OCI-LY1 (cell line): ENCODE measurements at regions not wholly inside any gene's neighbourhood (a gene's known extent, or its start where the extent isn't known, plus 50 kb on each side); places are given as distances from the start of the nearest gene placed in this dataset.

Experiments used
- H2AFZ ChIP-seq: fragments of 200-600 bp; sonication (generic), shearing (Covaris generic); 2 replicates; pipeline ENCODE4 v1.6.0; 2014; ENCODE audit warnings: antibody characterized with exemption, mild to moderate bottlenecking, low read length
- H3F3A ChIP-seq: fragments of 200-600 bp; sonication (generic), shearing (Covaris generic); 2 replicates; pipeline ENCODE4 v1.6.0; 2014; ENCODE audit warnings: mild to moderate bottlenecking, antibody characterized with exemption, low read length, moderate library complexity; ENCODE audit not compliant: insufficient read depth
- H3K27ac ChIP-seq: fragments of 200-600 bp; sonication (generic); 2 replicates; pipeline ENCODE4 v1.5.1; 2014; ENCODE audit warnings: low read length, mixed run types, mild to moderate bottlenecking, low read depth; ENCODE audit not compliant: poor library complexity, severe bottlenecking
- H3K27me3 ChIP-seq: fragments of 200-600 bp; sonication (generic); 2 replicates; pipeline ENCODE4 v1.6.0; 2014; ENCODE audit warnings: antibody characterized with exemption, mild to moderate bottlenecking, low read length, moderate library complexity; ENCODE audit not compliant: insufficient read depth
- H3K36me3 ChIP-seq: fragments of 200-600 bp; sonication (generic); 2 replicates; pipeline ENCODE4 v1.6.1; 2014; ENCODE audit warnings: mild to moderate bottlenecking, antibody characterized with exemption, low read length, moderate library complexity, mixed read lengths; ENCODE audit not compliant: insufficient read depth
- H3K4me1 ChIP-seq: fragments of 200-600 bp; sonication (generic); 2 replicates; pipeline ENCODE4 v1.5.1; 2014; ENCODE audit warnings: mild to moderate bottlenecking, low read length, moderate library complexity; ENCODE audit not compliant: insufficient read depth, severe bottlenecking
- H3K4me2 ChIP-seq: fragments of 200-600 bp; sonication (generic), shearing (Covaris generic); 2 replicates; pipeline ENCODE4 v1.6.1; 2014; ENCODE audit warnings: low read length
- H3K4me3 ChIP-seq: fragments of 200-600 bp; sonication (generic); 2 replicates; pipeline ENCODE4 v1.5.1; 2014; ENCODE audit warnings: low read length, low read depth, mild to moderate bottlenecking, mixed read lengths; ENCODE audit not compliant: poor library complexity, severe bottlenecking
- H3K79me2 ChIP-seq: fragments of 200-600 bp; shearing (Covaris generic); 2 replicates; pipeline ENCODE4 v1.6.1; 2016; ENCODE audit warnings: mixed run types, low read length, mixed read lengths; ENCODE audit not compliant: insufficient read depth
- H3K9ac ChIP-seq: fragments of 200-600 bp; sonication (generic), shearing (Covaris generic); 2 replicates; pipeline ENCODE4 v1.6.1; 2014; ENCODE audit warnings: mild to moderate bottlenecking, low read length, mixed read lengths
- H3K9me2 ChIP-seq: fragments of 200-600 bp; sonication (generic), shearing (Covaris generic); 2 replicates; pipeline ENCODE4 v1.6.1; 2014; ENCODE audit warnings: low read depth, mild to moderate bottlenecking, low read length, mixed read lengths
- H3K9me3 ChIP-seq: fragments of 200-600 bp; shearing (Covaris generic); 2 replicates; pipeline ENCODE4 v1.6.1; 2014; ENCODE audit warnings: low read length, mixed read lengths
- H4K20me1 ChIP-seq: fragments of 200-600 bp; sonication (generic), shearing (Covaris generic); 2 replicates; pipeline ENCODE4 v1.6.0; 2016; ENCODE audit warnings: mild to moderate bottlenecking, low read length; ENCODE audit not compliant: insufficient read depth
- CTCF ChIP-seq: fragments of 200-600 bp; sonication (generic), shearing (Covaris generic); IDR thresholded peaks from 2 replicates; pipeline ENCODE4 v1.5.1; 2017; ENCODE audit warnings: mild to moderate bottlenecking, antibody characterized with exemption, low read length, moderate library complexity, mixed read lengths
- EZH2 ChIP-seq: fragments of 200-600 bp; sonication (generic), shearing (Covaris generic); IDR thresholded peaks from 2 replicates; pipeline ENCODE4 v1.8.0; 2017; ENCODE audit warnings: borderline replicate concordance, mixed run types, mild to moderate bottlenecking, antibody characterized with exemption, low read length, moderate library complexity, mixed read lengths

- H3K79me2 ChIP-seq, result no peaks in the 10 kb centered on the region
- H3K4me1 ChIP-seq, result no peaks in the 10 kb centered on the region
- H3K27ac ChIP-seq, result no peak overlapping the region
- no peak overlapping the region for H2AFZ ChIP-seq
- H3K4me2 ChIP-seq, result no peak overlapping the region
- H3K27me3 ChIP-seq, result no peaks in the 10 kb centered on the region
- H3K4me3 ChIP-seq, result no peak overlapping the region
- H3K9ac ChIP-seq, result no peak overlapping the region
- H3K9me3 ChIP-seq, result no peaks in the 10 kb centered on the region
- no peaks in the 10 kb centered on the region for H4K20me1 ChIP-seq
- TF ChIP-seq EZH2, result no peak
- H3K9me2 ChIP-seq, result no peaks in the 10 kb centered on the region
- H3F3A ChIP-seq, result no peaks in the 10 kb centered on the region
- no peaks in the 10 kb centered on the region for H3K36me3 ChIP-seq
These were observed 116.4 kb upstream of the ROBO2 start for GRCh38 chr3:76923485-76923884.

DNA sequence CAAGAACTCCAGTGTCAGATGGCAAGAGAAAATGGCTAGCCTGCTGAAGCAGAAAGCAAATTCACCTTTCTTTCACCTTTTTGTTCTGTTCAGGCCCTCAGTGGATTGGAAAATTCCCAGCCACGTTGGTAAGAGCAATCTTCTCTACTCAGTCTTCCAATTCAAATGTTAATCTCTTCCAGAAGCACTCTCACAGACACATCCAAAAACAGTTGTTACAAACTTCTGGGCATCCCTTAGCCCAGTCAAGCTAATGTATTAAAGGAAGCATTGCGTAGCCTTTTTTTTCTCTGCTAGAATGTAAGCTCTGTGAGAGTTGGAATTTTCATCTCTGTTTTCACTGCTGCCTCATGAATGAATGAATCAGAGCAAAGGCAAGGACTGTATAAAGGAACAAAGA is 109.2 kb upstream of the ROBO2 start:
- no peaks in the 10 kb centered on the region for H3K27me3 ChIP-seq
- H3K9me2 ChIP-seq, result no peaks in the 10 kb centered on the region
- H3K27ac ChIP-seq, result no peak overlapping the region
- no peaks in the 10 kb centered on the region for H3K9me3 ChIP-seq
- no peaks in the 10 kb centered on the region for H3K79me2 ChIP-seq
- H3K4me1 ChIP-seq, result no peaks in the 10 kb centered on the region
- no peak overlapping the region for H3K4me3 ChIP-seq
- no peaks in the 10 kb centered on the region for H3F3A ChIP-seq
- TF ChIP-seq EZH2 (no peak), CTCF (no peak)
- H3K4me2 ChIP-seq, result no peak overlapping the region
- H3K9ac ChIP-seq, result no peak overlapping the region
- no peak overlapping the region for H2AFZ ChIP-seq
- H4K20me1 ChIP-seq, result no peaks in the 10 kb centered on the region
- no peaks in the 10 kb centered on the region for H3K36me3 ChIP-seq

DNA sequence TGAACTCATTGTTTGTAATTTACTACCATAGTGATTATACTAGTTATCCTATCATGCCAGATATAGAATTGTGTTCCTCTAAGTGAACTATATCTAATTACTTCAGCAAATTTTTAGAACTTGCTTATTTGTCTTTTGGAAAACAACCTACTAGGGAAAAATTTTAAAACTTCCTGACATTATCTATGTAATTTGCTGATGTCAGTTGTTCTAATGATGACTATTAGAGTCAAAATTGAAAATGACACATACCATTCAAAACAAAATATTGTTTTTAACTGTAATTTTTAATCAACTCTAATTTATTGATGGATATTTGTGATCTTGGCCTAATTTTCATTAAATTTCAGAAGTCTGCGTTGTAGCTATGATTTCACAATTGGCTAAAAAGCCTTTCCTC is 106.7 kb upstream of the ROBO2 start:
- Histone ChIP-seq H3K4me2 (no peak overlapping the region), H3K27ac (no peak overlapping the region), H3K27me3 (no peaks in the 10 kb centered on the region), H3K9me2 (no peaks in the 10 kb centered on the region), H3K4me1 (no peaks in the 10 kb centered on the region), H3K36me3 (no peaks in the 10 kb centered on the region), H4K20me1 (no peaks in the 10 kb centered on the region), H3K4me3 (no peak overlapping the region), H3K9ac (no peak overlapping the region), H3K9me3 (no peaks in the 10 kb centered on the region), H3K79me2 (no peaks in the 10 kb centered on the region), H3F3A (no peaks in the 10 kb centered on the region), H2AFZ (no peak overlapping the region)
- TF ChIP-seq EZH2 (no peak), CTCF (no peak)

GRCh38 chr3:76938962-76939361 is 100.9 kb upstream of the ROBO2 start:
- Histone ChIP-seq H3K9ac (no peak overlapping the region), H3K9me3 (no peaks in the 10 kb centered on the region), H3K4me3 (no peak overlapping the region), H3K9me2 (no peaks in the 10 kb centered on the region), H3K27ac (no peak overlapping the region), H3K4me1 (no peaks in the 10 kb centered on the region), H3K36me3 (no peaks in the 10 kb centered on the region), H4K20me1 (no peaks in the 10 kb centered on the region), H3K79me2 (no peaks in the 10 kb centered on the region), H3K4me2 (no peak overlapping the region), H3F3A (no peaks in the 10 kb centered on the region), H3K27me3 (no peaks in the 10 kb centered on the region), H2AFZ (no peak overlapping the region)
- TF ChIP-seq EZH2 (no peak), CTCF (no peak)
